Left lung (tissue), 4 donors: ENCODE measurements at regions not wholly inside any gene's neighbourhood (a gene's known extent, or its start where the extent isn't known, plus 50 kb on each side); places are given as distances from the start of the nearest gene placed in this dataset.

Experiments
- ATAC-seq: fragments of 200-7000 bp; cut with Tn5 transposase; one replicate; pipeline ENCODE4 v1.9.1; 2020; ENCODE audit warnings: moderate library complexity
- DNase-seq, 4 donors: peaks; one replicate each; pipeline ENCODE4 v3.0.0-alpha.2; 2013 to 2020
- H3K27ac ChIP-seq, 2 donors: fragments of 200-600 bp; sonication (generic) in 1 of 2; one replicate each; pipeline versions ENCODE4 v1.5.0 to v1.8.0; 2020 to 2021
- H3K27me3 ChIP-seq, 2 donors: fragments of 200-600 bp; sonication (generic) in 1 of 2; one replicate each; pipeline versions ENCODE4 v1.5.0 to v1.8.0; 2020 to 2021
- H3K36me3 ChIP-seq, 2 donors: fragments of 200-600 bp; sonication (generic) in 1 of 2; one replicate each; pipeline versions ENCODE4 v1.5.0 to v1.8.0; 2020 to 2021
- H3K4me1 ChIP-seq, 2 donors: fragments of 200-600 bp; one replicate each; pipeline ENCODE4 v1.8.0; 2021
- H3K4me3 ChIP-seq, 2 donors: fragments of 200-600 bp; sonication (generic) in 1 of 2; one replicate each; pipeline versions ENCODE4 v1.5.0 to v1.8.0; 2020 to 2021; ENCODE audit warnings: mild to moderate bottlenecking in 1 of 2
- H3K9me3 ChIP-seq, 2 donors: fragments of 200-600 bp; sonication (generic) in 1 of 2; one replicate each; pipeline versions ENCODE4 v1.5.0 to v1.8.0; 2020 to 2021
- intact Hi-C, 2 donors: fragments of 100-400 bp; cut with DNase I; formaldehyde crosslinking; loops; one replicate each; pipeline versions ENCODE4 v1.11.2 to v1.14.2; 2022
- TF ChIP-seq, protein P1 (sequence below), 2 donors: fragments of 200-600 bp; sonication (generic) in 1 of 2; IDR thresholded peaks; one replicate each; pipeline versions ENCODE4 v1.5.0 to v1.8.0; 2021; ENCODE audit warnings: antibody characterized with exemption in 2 of 2
- donor health status: DM: no; HTN: yes; CAD: no.
- donor health status: DM: no; HTN: no; CAD: no.

DNA sequence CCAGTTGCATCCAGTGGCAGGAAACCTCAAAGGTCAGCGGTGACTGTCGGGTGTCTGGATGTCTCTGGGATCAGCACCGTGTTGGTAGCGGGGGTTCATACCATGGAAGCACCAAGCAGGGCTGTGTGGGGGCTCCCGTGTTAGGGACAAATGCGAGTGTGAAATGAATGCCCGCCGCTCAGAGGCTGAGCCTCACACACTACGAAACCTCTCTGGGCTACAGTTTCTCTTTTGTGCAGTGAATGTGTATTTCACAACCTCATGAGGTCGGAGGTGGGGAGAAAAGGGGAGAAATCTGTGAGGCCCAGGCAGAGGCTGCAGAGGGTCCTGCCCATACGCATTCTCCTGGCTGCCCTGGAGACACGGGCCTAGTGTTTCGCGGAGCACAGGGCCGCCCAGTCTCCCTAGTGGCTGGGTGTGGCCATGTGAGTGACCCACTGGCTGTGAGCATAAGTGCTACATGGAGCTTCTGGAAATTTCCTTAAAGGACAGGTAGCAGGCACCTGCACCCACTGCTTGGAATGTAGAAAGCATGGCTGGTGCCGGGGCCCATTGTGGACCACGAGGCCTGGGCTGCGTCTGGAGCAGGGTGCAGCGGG is 138.0 kb upstream of the GLI2 start:
- no peaks in the 10 kb centered on the region for H3K36me3 ChIP-seq
- no peak overlapping the region for H3K4me3 ChIP-seq
- no peak overlapping the region for H3K27ac ChIP-seq
- no peak for ATAC-seq
- peaks cover 0 to 5% of the 10 kb centered on the region in 2 donors for H3K27me3 ChIP-seq
- intact Hi-C loops = no loop called here
- DNase-seq = peak in 1 of 4 donors; percentile 57
- no peaks in the 10 kb centered on the region for H3K9me3 ChIP-seq
- TF ChIP-seq, protein P1, sequence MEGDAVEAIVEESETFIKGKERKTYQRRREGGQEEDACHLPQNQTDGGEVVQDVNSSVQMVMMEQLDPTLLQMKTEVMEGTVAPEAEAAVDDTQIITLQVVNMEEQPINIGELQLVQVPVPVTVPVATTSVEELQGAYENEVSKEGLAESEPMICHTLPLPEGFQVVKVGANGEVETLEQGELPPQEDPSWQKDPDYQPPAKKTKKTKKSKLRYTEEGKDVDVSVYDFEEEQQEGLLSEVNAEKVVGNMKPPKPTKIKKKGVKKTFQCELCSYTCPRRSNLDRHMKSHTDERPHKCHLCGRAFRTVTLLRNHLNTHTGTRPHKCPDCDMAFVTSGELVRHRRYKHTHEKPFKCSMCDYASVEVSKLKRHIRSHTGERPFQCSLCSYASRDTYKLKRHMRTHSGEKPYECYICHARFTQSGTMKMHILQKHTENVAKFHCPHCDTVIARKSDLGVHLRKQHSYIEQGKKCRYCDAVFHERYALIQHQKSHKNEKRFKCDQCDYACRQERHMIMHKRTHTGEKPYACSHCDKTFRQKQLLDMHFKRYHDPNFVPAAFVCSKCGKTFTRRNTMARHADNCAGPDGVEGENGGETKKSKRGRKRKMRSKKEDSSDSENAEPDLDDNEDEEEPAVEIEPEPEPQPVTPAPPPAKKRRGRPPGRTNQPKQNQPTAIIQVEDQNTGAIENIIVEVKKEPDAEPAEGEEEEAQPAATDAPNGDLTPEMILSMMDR (IDR thresholded peaks at IDR 0.05) = no peak
- H3K4me1 ChIP-seq = no peaks in the 10 kb centered on the region

DNA sequence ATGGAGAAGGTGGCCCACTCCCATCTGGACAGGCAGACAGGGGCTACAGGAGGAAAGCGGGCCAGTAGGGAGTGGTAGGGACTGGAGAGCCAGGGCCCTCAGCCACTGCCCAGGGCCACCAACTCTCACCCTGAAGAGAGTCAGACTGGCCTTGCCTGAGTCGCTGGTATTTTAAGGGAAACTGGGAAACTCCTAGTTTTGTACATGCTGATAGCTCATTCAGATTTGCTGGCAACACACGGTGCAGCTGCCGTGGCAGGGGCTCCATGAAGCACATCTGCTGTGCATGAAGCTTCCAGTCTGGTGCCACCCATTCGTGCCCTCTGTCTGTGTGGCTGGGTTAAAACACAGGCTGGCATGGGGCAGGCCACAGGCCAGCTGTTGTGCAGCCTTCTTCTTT is 137.3 kb upstream of the GLI2 start:
- TF ChIP-seq, protein P1 (IDR thresholded peaks at IDR 0.05) = no peak
- Histone ChIP-seq H3K4me3 (no peak overlapping the region), H3K9me3 (no peaks in the 10 kb centered on the region), H3K36me3 (no peaks in the 10 kb centered on the region), H3K27ac (no peak overlapping the region), H3K27me3 (peaks cover 0 to 5% of the 10 kb centered on the region in 2 donors), H3K4me1 (no peaks in the 10 kb centered on the region)
- ATAC-seq (no peak), DNase-seq (peak in 1 of 4 donors; percentile 44)
- intact Hi-C loops = no loop called here

DNA sequence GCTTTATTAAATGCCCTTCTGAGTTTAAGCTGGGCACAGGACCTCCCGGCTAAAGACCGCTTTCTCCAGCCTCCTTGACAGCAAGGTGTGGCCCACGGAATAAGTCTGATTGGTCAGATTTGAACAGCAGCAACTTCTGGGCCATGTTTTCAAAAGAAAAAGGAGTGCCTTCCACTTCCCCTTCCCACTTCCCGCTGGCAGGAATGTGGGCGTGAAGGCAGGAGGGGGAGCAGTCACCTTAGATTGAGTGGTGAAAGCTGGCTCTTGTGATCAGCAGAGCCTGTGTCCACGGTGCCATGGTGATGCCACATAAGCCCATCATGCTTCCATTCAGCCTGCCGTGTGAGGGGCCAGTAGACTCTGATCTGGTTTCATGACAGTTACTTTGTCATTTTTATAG is 136.6 kb upstream of the GLI2 start:
- intact Hi-C loops = no loop called here
- Histone ChIP-seq H3K4me3 (no peak overlapping the region), H3K9me3 (no peaks in the 10 kb centered on the region), H3K36me3 (no peaks in the 10 kb centered on the region), H3K4me1 (no peaks in the 10 kb centered on the region), H3K27me3 (no peaks in the 10 kb centered on the region), H3K27ac (no peak overlapping the region)
- ATAC-seq = peak; percentile 51
- peak in 1 of 4 donors; percentile 36 for DNase-seq
- TF ChIP-seq, protein P1 (IDR thresholded peaks at IDR 0.05) = no peak

DNA sequence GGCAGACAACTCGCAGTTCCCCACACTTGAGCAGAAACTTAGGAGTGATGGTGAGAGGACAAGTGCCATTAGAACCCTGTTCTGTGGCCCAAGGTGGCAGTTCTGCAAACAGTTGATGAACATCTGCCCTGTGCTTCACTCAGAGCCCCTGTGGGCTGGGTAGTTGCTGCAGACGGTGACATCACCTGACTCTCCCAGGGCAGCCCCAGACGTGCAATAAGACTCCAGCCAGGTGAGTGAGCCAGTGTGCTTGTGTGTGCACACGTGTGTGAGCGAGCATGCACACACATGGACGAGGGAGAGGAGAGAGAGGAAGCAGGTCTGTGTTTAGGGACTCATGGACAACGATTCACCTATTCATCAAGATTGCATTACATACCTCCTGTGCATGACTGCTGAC is 136.0 kb upstream of the GLI2 start:
- Histone ChIP-seq H3K36me3 (no peaks in the 10 kb centered on the region), H3K27ac (no peak overlapping the region), H3K4me1 (no peaks in the 10 kb centered on the region), H3K9me3 (no peaks in the 10 kb centered on the region), H3K27me3 (no peaks in the 10 kb centered on the region), H3K4me3 (no peak overlapping the region)
- intact Hi-C loops = no loop called here
- DNase-seq (peak in 1 of 4 donors; percentile 15), ATAC-seq (no peak)
- TF ChIP-seq, protein P1 (IDR thresholded peaks at IDR 0.05) = no peak

DNA sequence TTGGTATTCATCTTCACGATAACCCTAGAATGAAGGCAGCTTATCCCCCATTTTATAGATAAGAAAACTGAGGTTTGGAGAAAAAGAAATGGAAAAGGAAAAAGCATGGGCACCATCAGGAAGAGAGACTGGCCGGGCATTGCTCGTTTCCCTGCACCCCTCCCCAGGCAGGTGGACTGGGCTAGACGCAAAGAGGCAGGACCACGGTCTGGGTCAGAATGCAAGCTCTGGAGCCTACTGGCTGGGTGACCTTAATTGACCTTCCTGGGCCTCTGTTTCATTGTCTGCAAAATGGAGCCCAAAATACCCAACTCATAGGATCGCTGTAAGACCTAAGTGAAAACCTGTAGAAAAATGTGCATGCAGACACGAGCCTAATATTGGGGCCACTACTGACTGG is 135.3 kb upstream of the GLI2 start:
- intact Hi-C loops = no loop called here
- no peaks in the 10 kb centered on the region for H3K36me3 ChIP-seq
- no peaks in the 10 kb centered on the region for H3K9me3 ChIP-seq
- no peaks in the 10 kb centered on the region for H3K27me3 ChIP-seq
- TF ChIP-seq, protein P1 (IDR thresholded peaks at IDR 0.05) = no peak
- DNase-seq = peak in 1 of 4 donors; percentile 30
- no peak for ATAC-seq
- no peak overlapping the region for H3K27ac ChIP-seq
- no peaks in the 10 kb centered on the region for H3K4me1 ChIP-seq
- H3K4me3 ChIP-seq = no peak overlapping the region
